GM12874 (cell line): ENCODE measurements at regions not wholly inside any gene's neighbourhood (a gene's known extent, or its start where the extent isn't known, plus 50 kb on each side); places are given as distances from the start of the nearest gene placed in this dataset.

ENCODE experiments used
- CTCF ChIP-seq: IDR thresholded peaks from 2 replicates; pipeline ENCODE4 v1.5.1; 2011; ENCODE audit warnings: low read depth, mild to moderate bottlenecking, control low read depth, low read length, moderate library complexity; ENCODE audit not compliant: insufficient read depth

- TF ChIP-seq CTCF = no peak
Measured at GRCh38 chr19:30066781-30067759, 125.0 kb downstream of the URI1 start.

- no peak for TF ChIP-seq CTCF
Measured at GRCh38 chr19:30068528-30069395, 126.7 kb downstream of the URI1 start.

GRCh38 chr19:30069535-30070197 lies 127.6 kb downstream of the URI1 start:
- TF ChIP-seq CTCF = no peak

GRCh38 chr19:30070198-30070967 lies 128.3 kb downstream of the URI1 start:
- no peak for TF ChIP-seq CTCF

- TF ChIP-seq CTCF = no peak
Measured at GRCh38 chr19:30070968-30071632, 129.1 kb downstream of the URI1 start.

GRCh38 chr19:30071871-30072270 lies 129.8 kb downstream of the URI1 start:
- no peak for TF ChIP-seq CTCF
